H1 (cell line): ENCODE measurements at regions not wholly inside any gene's neighbourhood (a gene's known extent, or its start where the extent isn't known, plus 50 kb on each side); places are given as distances from the start of the nearest gene placed in this dataset.

Source experiments
- CTCF ChIA-PET: fragments of 300-600 bp; sonication (Branson Sonifier 250); formaldehyde crosslinking; loops from one replicate; lab custom pipeline; 2021; ENCODE audit not compliant: partially characterized antibody; lab: Charles Lee
- POLR2A ChIA-PET: fragments of 300-600 bp; sonication (Branson Sonifier 250); formaldehyde crosslinking; loops from one replicate; lab custom pipeline; 2021; ENCODE audit warnings: inconsistent platforms; ENCODE audit not compliant: partially characterized antibody; lab: Charles Lee
- DNase-seq, 2 experiments: peaks; one replicate each; pipeline versions ENCODE4 v3.0.0 to v3.0.0-alpha.2; 2010 to 2022; ENCODE audit warnings: low spot score in 2 of 2, low read depth in 1 of 2, mixed read lengths in 1 of 2
- FAIRE-seq: peaks from 2 replicates; lab custom pipeline; 2011; peaks lifted over from hg19 to GRCh38; lab: Jason Lieb, UNC
- H2AFZ ChIP-seq: 2 replicates; pipeline ENCODE4 v1.8.1; 2012; ENCODE audit warnings: low read length, inconsistent platforms
- H2AK5ac ChIP-seq: 2 replicates; pipeline ENCODE4 v1.6.1; 2013; ENCODE audit warnings: low read depth, low read length
- H2BK120ac ChIP-seq: replicated peaks from 2 replicates; pipeline ENCODE3; 2013; ENCODE audit warnings: low read depth, low read length, inconsistent platforms
- H2BK12ac ChIP-seq: 2 replicates; pipeline ENCODE4 v1.6.1; 2013; ENCODE audit warnings: low read depth, low read length
- H2BK15ac ChIP-seq: 2 replicates; pipeline ENCODE4 v1.6.1; 2013; ENCODE audit warnings: low read length
- H2BK20ac ChIP-seq: 2 replicates; pipeline ENCODE4 v1.6.1; 2013; ENCODE audit warnings: low read length
- H2BK5ac ChIP-seq: 2 replicates; pipeline ENCODE4 v1.6.1; 2013; ENCODE audit warnings: low read depth, low read length
- H3K14ac ChIP-seq: 2 replicates; pipeline ENCODE4 v1.6.1; 2013; ENCODE audit warnings: inconsistent platforms; ENCODE audit not compliant: insufficient read length
- H3K18ac ChIP-seq: 2 replicates; pipeline ENCODE4 v1.6.1; 2013; ENCODE audit warnings: low read length; ENCODE audit errors: extremely low read depth
- H3K23ac ChIP-seq: 2 replicates; pipeline ENCODE4 v1.6.1; 2013; ENCODE audit warnings: inconsistent platforms; ENCODE audit not compliant: insufficient read length
- H3K23me2 ChIP-seq: 2 replicates; pipeline ENCODE4 v1.6.1; 2013; ENCODE audit warnings: low read depth, low read length
- H3K27ac ChIP-seq: 2 replicates; pipeline ENCODE4 v1.6.1; 2011; ENCODE audit warnings: low read depth, low read length, inconsistent platforms
- H3K27me3 ChIP-seq, 4 experiments: replicated peaks in 1 of 4; 1 replicate in 1 of 4; 2 replicates in 3 of 4; pipeline versions ENCODE4 v1.6.1 to v1.8.1; 2011 to 2013; ENCODE audit warnings: low read length in 3 of 4, mild to moderate bottlenecking in 3 of 4, inconsistent platforms in 2 of 4, mixed read lengths in 2 of 4, moderate library complexity in 1 of 4; ENCODE audit not compliant: control insufficient read depth in 3 of 4, insufficient read depth in 3 of 4; ENCODE audit errors: extremely low read depth in 1 of 4
- H3K36me3 ChIP-seq, 4 experiments: 2 replicates each; pipeline versions ENCODE4 v1.6.1 to v1.8.1; 2011 to 2013; ENCODE audit warnings: mild to moderate bottlenecking in 4 of 4, low read length in 3 of 4, moderate library complexity in 2 of 4, control low read depth in 1 of 4, inconsistent platforms in 1 of 4; ENCODE audit not compliant: insufficient read depth in 4 of 4, control insufficient read depth in 2 of 4
- H3K4ac ChIP-seq: replicated peaks from 2 replicates; pipeline ENCODE3; 2013; ENCODE audit warnings: low read length, low read depth, mixed read lengths, inconsistent platforms; ENCODE audit not compliant: insufficient read length
- H3K4me1 ChIP-seq, 4 experiments: replicated peaks in 1 of 4; 1 replicate in 1 of 4; 2 replicates in 3 of 4; pipeline versions ENCODE4 v1.6.1 to v1.8.1; 2011 to 2013; ENCODE audit warnings: low read length in 3 of 4, inconsistent platforms in 2 of 4, mixed read lengths in 1 of 4; ENCODE audit not compliant: insufficient read depth in 4 of 4, control insufficient read depth in 3 of 4
- H3K4me2 ChIP-seq, 2 experiments: 2 replicates each; pipeline versions ENCODE4 v1.6.1 to v1.8.1; 2011 to 2013; ENCODE audit warnings: low read depth in 2 of 2, low read length in 2 of 2, control low read depth in 1 of 2, inconsistent platforms in 1 of 2, mild to moderate bottlenecking in 1 of 2; ENCODE audit not compliant: insufficient read depth in 1 of 2
- H3K4me3 ChIP-seq, 4 experiments: fragments of 200-600, 300-600 bp in 1 of 4; sonication (generic), shearing (Covaris generic), sonication (Bioruptor Twin) in 1 of 4; 2 replicates each; pipeline versions ENCODE4 v1.5.1 to v1.8.1; 2011 to 2016; ENCODE audit warnings: low read length in 4 of 4, low read depth in 3 of 4, control low read depth in 2 of 4, inconsistent platforms in 2 of 4, mild to moderate bottlenecking in 2 of 4, mixed read lengths in 1 of 4, moderate library complexity in 1 of 4; ENCODE audit not compliant: insufficient read depth in 2 of 4; ENCODE audit errors: extremely low read depth in 1 of 4
- H3K56ac ChIP-seq: replicated peaks from 2 replicates; pipeline ENCODE3; 2013; ENCODE audit warnings: low read depth, mild to moderate bottlenecking, mixed read lengths, low read length, inconsistent platforms; ENCODE audit not compliant: insufficient read length
- H3K79me1 ChIP-seq: 2 replicates; pipeline ENCODE4 v1.6.1; 2013; ENCODE audit warnings: low read depth, low read length, control low read depth
- H3K79me2 ChIP-seq, 2 experiments: 2 replicates each; pipeline versions ENCODE4 v1.6.1 to v1.8.1; 2012 to 2013; ENCODE audit warnings: low read length in 2 of 2, mild to moderate bottlenecking in 2 of 2, inconsistent platforms in 1 of 2; ENCODE audit not compliant: insufficient read depth in 2 of 2, control insufficient read depth in 1 of 2
- H3K9ac ChIP-seq, 4 experiments: replicated peaks in 1 of 4; 1 replicate in 1 of 4; 2 replicates in 3 of 4; pipeline versions ENCODE4 v1.6.1 to v1.8.1; 2011 to 2013; ENCODE audit warnings: low read depth in 3 of 4, low read length in 3 of 4, control low read depth in 2 of 4, mild to moderate bottlenecking in 2 of 4, moderate library complexity in 2 of 4, inconsistent platforms in 1 of 4; ENCODE audit errors: extremely low read depth in 1 of 4
- H3K9me3 ChIP-seq, 2 experiments: 2 replicates each; pipeline versions ENCODE4 v1.6.1 to v1.8.1; 2012 to 2013; ENCODE audit warnings: mild to moderate bottlenecking in 2 of 2, moderate library complexity in 2 of 2, control low read depth in 1 of 2, inconsistent platforms in 1 of 2, low read depth in 1 of 2, low read length in 1 of 2, mixed read lengths in 1 of 2; ENCODE audit not compliant: insufficient read depth in 2 of 2
- H4K20me1 ChIP-seq, 2 experiments: replicated peaks in 1 of 2; 2 replicates each; pipeline versions ENCODE3 to v1.8.1; 2011 to 2013; ENCODE audit warnings: inconsistent platforms in 2 of 2, low read length in 2 of 2, mild to moderate bottlenecking in 1 of 2; ENCODE audit not compliant: insufficient read depth in 2 of 2, control insufficient read depth in 1 of 2
- H4K5ac ChIP-seq: 2 replicates; pipeline ENCODE4 v1.6.1; 2013; ENCODE audit warnings: low read length, low read depth, mixed read lengths, inconsistent platforms; ENCODE audit not compliant: insufficient read length
- H4K8ac ChIP-seq: 2 replicates; pipeline ENCODE4 v1.8.0; 2013; ENCODE audit warnings: mild to moderate bottlenecking, moderate library complexity, low read length, inconsistent platforms; ENCODE audit not compliant: insufficient read depth; ENCODE audit errors: extremely low read depth
- H4K91ac ChIP-seq: replicated peaks from 2 replicates; pipeline ENCODE3; 2013; ENCODE audit warnings: low read length, mixed read lengths, inconsistent platforms; ENCODE audit not compliant: insufficient read length
- WGBS, 2 experiments: shearing (Covaris generic) in 1 of 2; methylation state at CpG; one replicate each; pipeline versions ENCODE4 v1.1.6 to v1.1.7; 2013 to 2015; ENCODE audit warnings: low lambda C conversion rate in 2 of 2, mixed read lengths in 2 of 2, inconsistent platforms in 1 of 2, low coverage in 1 of 2, missing lambda C conversion rate in 1 of 2; ENCODE audit not compliant: insufficient replicate concordance in 2 of 2, insufficient coverage in 1 of 2, insufficient read length in 1 of 2; ENCODE audit errors: extremely low coverage in 1 of 2, missing lambda C conversion rate in 1 of 2; 5-methylcytosine and 5-hydroxymethylcytosine counted together
- TF ChIP-seq, protein P1 (sequence below): IDR thresholded peaks from 2 replicates; pipeline ENCODE4 v1.6.1; 2011; ENCODE audit warnings: low read depth, mild to moderate bottlenecking, low read length; ENCODE audit not compliant: insufficient read depth

DNA sequence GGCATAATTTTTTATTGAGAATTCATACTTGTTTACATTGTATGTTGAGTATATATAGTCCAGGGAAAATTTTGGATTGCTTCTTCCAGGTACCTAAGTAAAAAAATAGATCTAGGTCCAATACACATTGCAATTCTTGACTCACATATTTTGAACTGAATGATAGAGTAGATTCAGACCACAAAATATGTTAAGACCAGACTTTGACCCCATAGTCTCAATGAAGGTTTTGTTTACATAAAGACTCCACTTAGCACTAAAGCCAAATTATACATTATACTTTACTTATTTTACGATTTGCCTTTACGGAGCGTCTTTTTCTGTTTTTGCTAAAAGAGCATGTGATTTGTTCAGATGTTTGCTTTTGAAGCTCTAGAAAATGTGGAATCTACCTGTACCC, 144.1 kb upstream of the PTCHD4 start:
- ChIA-PET CTCF (no interaction called here), POLR2A (no interaction called here)
- Histone ChIP-seq H3K4me3 (no peak overlapping the region), H3K56ac (no peak overlapping the region), H2BK5ac (no peak overlapping the region), H3K4me1 (peaks cover 0 to 4% (median 0%) of the 10 kb centered on the region in 4 experiments; a peak in 1 of 7 replicates), H4K91ac (no peak overlapping the region), H4K20me1 (no peaks in the 10 kb centered on the region), H3K36me3 (no peaks in the 10 kb centered on the region), H3K79me2 (no peaks in the 10 kb centered on the region), H3K4ac (no peak overlapping the region), H4K5ac (no peak overlapping the region), H3K23me2 (no peaks in the 10 kb centered on the region), H3K23ac (no peak overlapping the region), H2BK120ac (no peak overlapping the region), H2BK12ac (no peak overlapping the region), H2AK5ac (no peak overlapping the region), H2AFZ (no peak overlapping the region), H3K4me2 (no peak overlapping the region), H2BK20ac (no peak overlapping the region), H3K27ac (no peak overlapping the region), H3K14ac (no peak overlapping the region), H3K9ac (no peak overlapping the region), H3K27me3 (no peaks in the 10 kb centered on the region), H3K79me1 (no peaks in the 10 kb centered on the region), H3K18ac (no peak overlapping the region), H3K9me3 (no peaks in the 10 kb centered on the region), H4K8ac (no peak overlapping the region), H2BK15ac (no peak overlapping the region)
- no peak for DNase-seq
- no peak for FAIRE-seq
- TF ChIP-seq, protein P1, sequence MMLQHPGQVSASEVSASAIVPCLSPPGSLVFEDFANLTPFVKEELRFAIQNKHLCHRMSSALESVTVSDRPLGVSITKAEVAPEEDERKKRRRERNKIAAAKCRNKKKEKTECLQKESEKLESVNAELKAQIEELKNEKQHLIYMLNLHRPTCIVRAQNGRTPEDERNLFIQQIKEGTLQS: no peak
- 85% methylated on average over 3 of the region's 3 CpGs; no CpG with 5 or more reads in 1 of the 2 experiments for WGBS, 2 experiments
